Activated CD4-positive, CD25-positive, alpha-beta regulatory T cell treated with anti-CD3 and anti-CD28 coated beads, Interleukin-2, amount 50 U/mL, for 24 hours (primary cell): ENCODE measurements at regions not wholly inside any gene's neighbourhood (a gene's known extent, or its start where the extent isn't known, plus 50 kb on each side); places are given as distances from the start of the nearest gene placed in this dataset.

Source experiments
- ATAC-seq, 2 donors: fragments of 150-1000 bp; cut with Tn5 transposase; one replicate each; pipeline ENCODE4 v1.10.0; 2021; ENCODE audit warnings: mild to moderate bottlenecking in 1 of 2, moderate library complexity in 1 of 2

- ATAC-seq = no peak
Measured at GRCh38 chr15:61621865-61622264, 392.8 kb upstream of the RORA start.

DNA sequence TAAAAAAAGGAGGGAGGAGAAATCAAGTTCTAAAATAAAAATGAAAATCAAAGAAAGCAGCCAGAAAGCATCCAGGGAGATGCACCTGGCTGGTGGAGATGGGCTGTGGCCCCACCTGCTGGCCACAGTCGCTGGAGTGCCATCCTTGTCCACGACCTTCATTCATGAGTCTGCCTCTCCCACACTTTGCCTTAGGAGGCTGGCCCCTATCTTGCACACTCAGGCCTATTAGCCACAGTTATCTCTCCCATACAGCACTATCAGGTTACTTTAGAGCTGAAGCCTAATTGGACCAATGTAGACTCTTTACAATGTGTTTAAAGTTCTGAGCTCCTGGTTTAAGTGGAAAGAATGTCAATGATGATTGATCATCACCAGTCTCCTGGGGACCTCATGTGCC lies 392.0 kb upstream of the RORA start:
- no peak for ATAC-seq

- no peak for ATAC-seq
Measured at GRCh38 chr15:61620151-61620550, 391.0 kb upstream of the RORA start.

DNA sequence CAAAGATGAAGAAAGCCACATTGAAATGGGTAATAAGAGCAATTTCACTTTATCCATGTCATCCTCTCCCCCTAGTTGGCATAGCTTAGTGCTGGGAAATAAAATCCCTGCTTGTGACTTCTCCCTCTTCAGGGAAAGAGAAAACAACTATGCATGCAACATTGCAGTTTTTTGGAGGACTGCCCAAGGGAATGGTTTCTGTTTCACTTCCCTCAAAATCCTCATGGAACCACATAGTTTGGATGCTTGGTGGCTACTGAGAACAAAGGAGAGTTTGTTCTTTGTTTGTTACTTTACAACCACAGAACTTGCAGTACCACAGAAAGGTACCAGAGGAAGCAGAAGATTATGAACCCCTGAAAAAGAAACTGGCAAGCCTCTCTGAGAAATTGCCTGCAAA lies 384.6 kb upstream of the RORA start:
- ATAC-seq = no peak

DNA sequence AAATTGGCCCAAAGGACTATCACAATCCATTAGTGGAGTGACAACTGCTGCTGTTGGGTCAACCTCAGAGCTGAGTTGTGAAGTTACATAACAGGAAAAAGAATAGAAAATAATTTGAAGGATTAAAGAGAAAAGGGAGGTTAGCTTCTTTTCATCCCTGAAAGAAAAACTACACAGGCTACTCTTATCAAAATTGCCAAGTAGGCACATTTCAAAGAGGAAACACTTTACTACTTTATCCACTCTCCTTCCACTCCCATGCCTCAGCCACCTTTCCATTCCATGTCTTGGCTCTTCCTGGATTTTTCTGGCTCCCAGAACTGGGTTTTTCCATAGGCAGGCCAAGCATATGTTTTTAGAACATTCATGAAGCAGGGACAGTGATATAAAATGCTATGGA lies 384.0 kb upstream of the RORA start:
- no peak for ATAC-seq

DNA sequence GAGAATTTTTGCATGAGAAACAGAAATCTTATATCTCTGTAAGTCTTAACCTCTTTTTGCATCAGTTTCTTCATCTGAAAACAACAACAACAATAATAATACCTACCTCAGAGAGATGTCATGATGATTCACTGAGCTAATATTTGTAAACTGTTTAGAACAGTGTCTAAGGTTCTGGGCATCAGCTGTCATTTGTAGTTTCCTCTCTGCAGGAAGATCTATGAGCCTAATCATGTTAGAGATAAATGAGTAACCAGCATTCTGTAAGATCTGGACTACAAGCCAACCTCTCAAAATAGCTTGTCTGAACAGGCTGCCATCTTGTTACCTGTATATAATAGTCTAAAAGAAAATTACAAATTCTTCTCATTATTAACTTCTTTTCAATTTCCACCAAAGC lies 383.0 kb upstream of the RORA start:
- ATAC-seq = no peak

- no peak for ATAC-seq
Measured at GRCh38 chr15:61605343-61605742, 376.2 kb upstream of the RORA start.

DNA sequence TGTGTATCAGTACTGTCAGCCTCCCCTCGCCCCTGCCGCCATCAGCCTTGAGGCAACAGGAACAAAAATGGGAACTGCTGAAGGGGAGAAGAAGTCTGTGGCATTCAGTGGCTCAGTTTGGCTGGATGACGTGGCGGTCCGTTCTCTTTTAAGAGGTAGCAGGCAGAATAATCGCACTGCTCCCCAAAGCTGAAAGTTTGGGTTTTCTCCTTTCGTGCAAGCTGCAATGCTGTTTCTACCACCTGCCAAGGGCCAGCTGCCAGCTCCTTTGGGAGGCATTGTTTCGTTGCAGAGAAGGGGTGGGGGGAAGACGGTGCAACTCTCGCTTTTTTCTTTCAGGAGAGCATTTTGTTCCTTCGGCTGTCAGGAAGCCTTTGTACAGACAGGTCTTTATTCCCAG lies 369.6 kb upstream of the RORA start:
- ATAC-seq = no peak

DNA sequence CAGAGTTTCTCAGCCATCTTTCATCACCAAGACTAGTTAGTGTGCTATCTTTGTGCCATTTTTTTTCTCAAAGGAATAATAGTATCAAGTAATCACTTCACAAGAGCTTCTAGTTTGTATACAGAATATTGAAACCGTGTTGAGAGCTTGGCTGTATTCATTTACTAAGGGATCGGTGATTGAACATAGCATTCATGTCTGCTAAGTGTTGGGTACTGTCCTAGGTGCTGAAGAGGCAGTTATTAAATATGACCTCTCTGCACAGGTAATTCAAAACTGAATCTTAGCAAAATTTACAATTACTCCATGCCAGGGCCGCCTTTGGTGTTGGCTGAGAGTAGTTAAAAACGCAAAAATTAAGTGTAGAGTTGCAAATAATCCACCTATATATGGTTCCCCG lies 355.3 kb upstream of the RORA start:
- no peak for ATAC-seq

GRCh38 chr15:61582092-61582491 lies 353.0 kb upstream of the RORA start:
- no peak for ATAC-seq

- ATAC-seq = no peak
Measured at GRCh38 chr15:61575597-61575996, 346.5 kb upstream of the RORA start.

GRCh38 chr15:61571026-61571425 lies 341.9 kb upstream of the RORA start:
- no peak for ATAC-seq

DNA sequence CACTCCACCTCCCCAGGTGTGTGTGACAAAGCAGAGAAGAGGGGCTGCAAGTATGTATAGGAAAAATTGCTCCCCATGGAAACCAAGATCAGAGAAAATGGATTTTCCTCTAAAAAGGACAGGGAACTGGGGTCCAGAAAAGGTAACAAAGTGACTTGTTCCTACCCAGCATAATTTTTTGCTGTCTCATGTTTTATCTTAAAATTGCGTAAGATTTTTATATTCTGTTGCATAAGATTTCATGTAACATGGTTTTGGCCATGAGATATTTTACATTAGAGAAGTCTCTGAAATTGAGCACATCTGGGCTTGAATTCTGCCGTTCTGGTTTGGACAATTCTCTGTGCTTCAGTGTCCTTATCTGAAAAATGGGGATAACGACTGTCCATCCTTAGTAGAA lies 335.7 kb upstream of the RORA start:
- ATAC-seq = no peak

- no peak for ATAC-seq
Measured at GRCh38 chr15:61558172-61559136, 329.4 kb upstream of the RORA start.

DNA sequence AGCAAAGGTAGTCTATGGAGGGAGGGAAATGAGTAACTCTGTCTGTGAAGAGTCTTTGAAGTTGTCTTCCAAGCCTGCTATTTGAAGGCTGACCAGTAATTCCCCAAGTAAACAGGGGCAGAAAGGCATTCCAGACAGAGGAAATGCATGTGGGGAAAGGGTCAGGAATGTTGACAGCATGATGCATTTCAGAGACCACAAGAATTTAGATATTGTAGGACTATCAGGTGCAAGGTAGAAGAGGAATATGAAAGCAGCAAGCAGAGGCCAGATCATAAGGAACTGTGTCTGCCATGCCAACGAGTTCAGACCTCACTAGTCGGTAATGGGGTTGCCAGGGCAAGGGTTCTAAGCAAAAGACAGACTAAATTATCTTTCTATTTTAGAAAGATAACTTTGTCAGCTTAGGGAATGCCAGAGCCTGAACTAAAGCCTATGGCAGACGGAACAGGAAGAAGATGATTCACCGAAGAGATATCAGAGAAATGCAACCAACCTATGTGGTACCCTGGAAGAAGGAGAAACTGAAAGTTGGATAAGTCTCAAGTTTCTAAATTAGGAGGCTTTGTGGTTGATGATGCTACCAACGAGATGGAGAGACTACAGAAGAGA lies 327.0 kb upstream of the RORA start:
- no peak for ATAC-seq

GRCh38 chr15:61549727-61550126 lies 320.6 kb upstream of the RORA start:
- ATAC-seq = no peak

DNA sequence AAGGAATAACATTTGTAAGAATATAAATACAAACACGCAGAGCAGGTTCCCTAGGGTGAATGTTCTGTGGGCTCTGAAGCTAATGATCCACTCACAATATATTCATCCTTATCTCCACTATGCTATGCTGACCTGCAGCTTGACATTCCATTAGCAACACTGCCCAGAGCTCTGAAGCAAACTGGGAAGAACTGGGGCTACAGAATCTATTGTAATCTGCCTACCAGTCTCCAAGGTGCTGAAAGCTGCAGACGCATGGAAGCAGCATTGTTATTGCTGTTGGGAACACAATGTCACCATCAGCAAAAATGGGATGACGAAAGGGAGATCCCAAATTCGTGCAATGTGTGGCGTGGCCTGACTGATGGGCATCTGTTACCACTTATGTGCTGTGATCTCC lies 316.7 kb upstream of the RORA start:
- ATAC-seq = no peak

DNA sequence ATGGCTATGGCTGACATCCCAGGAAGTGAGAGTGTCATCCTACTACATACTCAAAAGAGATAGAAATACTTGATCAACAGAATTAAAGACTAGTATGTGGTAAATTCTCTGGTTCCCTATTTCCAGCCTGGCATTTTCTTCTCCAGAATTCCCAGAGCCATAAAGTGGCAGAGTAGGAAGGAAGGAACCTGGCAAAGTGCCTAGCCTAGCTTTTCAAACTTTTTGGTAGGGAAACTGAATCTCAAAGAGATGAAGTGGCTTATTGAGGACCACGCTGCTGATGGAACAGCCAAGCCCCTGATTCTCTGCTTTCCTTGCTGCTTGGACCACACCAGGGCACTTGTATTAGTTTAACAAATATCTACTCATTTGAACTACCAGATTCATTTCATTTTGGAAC lies 312.4 kb upstream of the RORA start:
- no peak for ATAC-seq

DNA sequence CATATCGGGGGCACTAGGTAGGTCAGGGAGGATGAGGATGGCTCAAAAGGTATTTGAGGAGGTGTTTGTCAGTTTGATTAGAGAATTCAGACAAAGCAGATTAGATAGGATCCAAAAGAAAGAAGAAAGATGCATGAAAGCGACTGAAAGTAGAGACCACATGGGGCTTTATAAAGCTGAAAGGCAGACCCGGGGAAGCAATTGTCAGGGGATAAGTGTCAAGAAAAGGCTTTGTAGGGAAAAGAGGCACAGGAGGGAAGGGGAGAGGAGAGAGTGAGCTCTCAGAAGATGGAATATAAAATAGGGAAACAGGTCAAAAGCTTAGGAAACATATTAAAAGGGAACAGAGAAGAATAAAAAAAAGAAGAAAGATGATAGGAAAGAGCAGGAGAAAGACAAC lies 308.2 kb upstream of the RORA start:
- ATAC-seq = no peak

DNA sequence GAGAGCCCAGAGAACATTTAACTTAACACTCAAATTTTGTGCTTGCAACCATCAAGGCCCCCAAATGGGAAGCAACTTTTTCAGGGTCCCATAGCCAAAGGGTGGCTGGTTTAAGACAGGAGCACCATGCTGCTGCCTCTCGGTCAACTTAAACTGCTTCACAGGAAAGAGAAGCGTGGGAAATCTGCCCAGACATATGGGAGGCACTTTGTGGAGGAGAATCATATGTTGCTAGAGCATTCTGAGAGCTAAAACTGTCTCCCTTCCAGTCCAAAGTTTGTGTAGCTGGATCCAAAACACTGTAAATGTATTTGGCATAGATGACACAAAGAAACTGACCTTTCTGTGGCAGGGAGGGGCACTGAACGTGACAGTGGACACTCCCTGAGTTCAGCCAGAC lies 305.9 kb upstream of the RORA start:
- no peak for ATAC-seq

DNA sequence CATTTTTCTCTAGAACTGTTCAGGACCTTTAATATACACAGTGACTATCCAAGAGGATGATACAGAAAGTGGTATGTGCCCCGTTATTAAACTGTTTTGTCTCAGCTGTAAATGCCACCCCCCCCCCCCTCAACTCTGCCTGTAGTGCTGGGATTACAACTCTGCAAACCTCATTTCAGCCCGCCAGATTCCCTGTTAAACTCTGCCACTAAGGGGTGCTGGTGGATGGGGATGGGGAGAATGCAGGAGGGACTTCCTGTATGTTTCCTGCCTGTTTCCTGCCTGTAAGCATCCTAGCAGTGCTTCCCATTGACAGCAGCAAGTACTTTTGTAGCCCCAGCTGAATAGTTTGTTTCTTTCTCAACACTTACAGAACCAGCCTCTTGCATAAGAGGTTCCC lies 301.7 kb upstream of the RORA start:
- no peak for ATAC-seq

DNA sequence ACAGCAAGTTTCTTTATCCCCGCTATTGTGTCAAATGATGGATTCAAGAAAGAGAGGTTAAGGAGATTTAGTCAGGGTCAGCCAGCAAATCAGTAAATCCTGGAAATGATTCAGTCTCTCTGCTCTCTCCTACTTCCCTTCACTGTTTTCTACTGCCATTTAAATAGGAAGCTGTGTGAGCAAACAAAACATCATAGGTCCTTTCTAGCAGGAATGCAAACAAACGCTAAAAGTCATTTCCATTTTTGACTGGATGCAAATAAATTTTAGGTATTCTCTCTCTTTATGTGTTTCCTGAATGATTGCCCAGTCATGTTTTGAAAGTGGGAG lies 299.4 kb upstream of the RORA start:
- ATAC-seq = no peak

GRCh38 chr15:61527836-61528580 lies 298.9 kb upstream of the RORA start:
- ATAC-seq = no peak

- ATAC-seq = no peak
Measured at GRCh38 chr15:61524545-61524944, 295.4 kb upstream of the RORA start.
